ENCODE measurements at regions not wholly inside any gene's neighbourhood (a gene's known extent, or its start where the extent isn't known, plus 50 kb on each side); places are given as distances from the start of the nearest gene placed in this dataset.
"Not testable (repeated sequence)": the region's sequence is repeated elsewhere in the genome, so short reads cannot be mapped to it uniquely, and the experiment has no call there.

- H3K27me3 ChIP-seq (ENCODE audit: control insufficient read depth in 3 of 3, insufficient read depth in 3 of 3, low read length in 3 of 3) = no peaks in the 10 kb centered on the region
- H3K27ac ChIP-seq (ENCODE audit: low read depth in 1 of 3, low read length in 2 of 3) = no peak overlapping the region
- FAIRE-seq = no peak
- H3K4me3 ChIP-seq (ENCODE audit: low read depth in 1 of 3, low read length in 3 of 3) = no peak overlapping the region
- no peaks in the 10 kb centered on the region for H3K4me1 ChIP-seq (ENCODE audit: control insufficient read depth in 3 of 3, insufficient read depth in 2 of 3, low read depth in 1 of 3, low read length in 2 of 3)
- H3K36me3 ChIP-seq (ENCODE audit: control insufficient read depth in 3 of 3, insufficient read depth in 2 of 3, low read depth in 1 of 3, low read length in 3 of 3) = no peaks in the 10 kb centered on the region
- no peaks in the 10 kb centered on the region for H3K9me3 ChIP-seq (ENCODE audit: control insufficient read depth in 2 of 2, insufficient read depth in 1 of 2, low read depth in 1 of 2, low read length in 1 of 2)
- no peak for DNase-seq
Measured at GRCh38 chr6:74197310-74197709, 501.3 kb downstream of the CD109 start.

GRCh38 chr6:74187811-74188210 lies 491.8 kb downstream of the CD109 start:
- peaks cover 0 to 4% of the 10 kb centered on the region in 2 donors for H3K9me3 ChIP-seq (ENCODE audit: control insufficient read depth in 2 of 2, insufficient read depth in 1 of 2, low read depth in 1 of 2, low read length in 1 of 2)
- DNase-seq (no peak), FAIRE-seq (no peak)
- H3K27me3 ChIP-seq (ENCODE audit: control insufficient read depth in 3 of 3, insufficient read depth in 3 of 3, low read length in 3 of 3) = no peaks in the 10 kb centered on the region
- no peak overlapping the region for H3K27ac ChIP-seq (ENCODE audit: low read depth in 1 of 3, low read length in 2 of 3)
- H3K36me3 ChIP-seq (ENCODE audit: control insufficient read depth in 3 of 3, insufficient read depth in 2 of 3, low read depth in 1 of 3, low read length in 3 of 3) = no peaks in the 10 kb centered on the region
- no peaks in the 10 kb centered on the region for H3K4me1 ChIP-seq (ENCODE audit: control insufficient read depth in 3 of 3, insufficient read depth in 2 of 3, low read depth in 1 of 3, low read length in 2 of 3)
- 77 to 88% (median 79%) methylated on average over 3 of the region's 3 CpGs for WGBS, 3 donors
- no peak overlapping the region for H3K4me3 ChIP-seq (ENCODE audit: low read depth in 1 of 3, low read length in 3 of 3)

GRCh38 chr6:74182992-74183391 lies 487.0 kb downstream of the CD109 start:
- H3K4me1 ChIP-seq (ENCODE audit: control insufficient read depth in 3 of 3, insufficient read depth in 2 of 3, low read depth in 1 of 3, low read length in 2 of 3) = no peaks in the 10 kb centered on the region
- FAIRE-seq (no peak), DNase-seq (no peak)
- no peak overlapping the region for H3K27ac ChIP-seq (ENCODE audit: low read depth in 1 of 3, low read length in 2 of 3)
- H3K36me3 ChIP-seq (ENCODE audit: control insufficient read depth in 3 of 3, insufficient read depth in 2 of 3, low read depth in 1 of 3, low read length in 3 of 3) = no peaks in the 10 kb centered on the region
- no peaks in the 10 kb centered on the region for H3K27me3 ChIP-seq (ENCODE audit: control insufficient read depth in 3 of 3, insufficient read depth in 3 of 3, low read length in 3 of 3)
- H3K4me3 ChIP-seq (ENCODE audit: low read depth in 1 of 3, low read length in 3 of 3) = no peak overlapping the region
- 62 to 68% (median 67%) methylated on average over 5 of the region's 5 CpGs for WGBS, 3 donors
- peaks cover 0 to 10% of the 10 kb centered on the region in 2 donors for H3K9me3 ChIP-seq (ENCODE audit: control insufficient read depth in 2 of 2, insufficient read depth in 1 of 2, low read depth in 1 of 2, low read length in 1 of 2)

- no peak for FAIRE-seq
- Histone ChIP-seq H3K36me3 (ENCODE audit: control insufficient read depth in 3 of 3, insufficient read depth in 2 of 3, low read depth in 1 of 3, low read length in 3 of 3) (no peaks in the 10 kb centered on the region), H3K27ac (ENCODE audit: low read depth in 1 of 3, low read length in 2 of 3) (no peak overlapping the region), H3K27me3 (ENCODE audit: control insufficient read depth in 3 of 3, insufficient read depth in 3 of 3, low read length in 3 of 3) (no peaks in the 10 kb centered on the region), H3K4me1 (ENCODE audit: control insufficient read depth in 3 of 3, insufficient read depth in 2 of 3, low read depth in 1 of 3, low read length in 2 of 3) (no peaks in the 10 kb centered on the region), H3K9me3 (ENCODE audit: control insufficient read depth in 2 of 2, insufficient read depth in 1 of 2, low read depth in 1 of 2, low read length in 1 of 2) (peaks cover 0 to 10% of the 10 kb centered on the region in 2 donors), H3K4me3 (ENCODE audit: low read depth in 1 of 3, low read length in 3 of 3) (no peak overlapping the region)
- no peak for DNase-seq
Measured at GRCh38 chr6:74181471-74181870, 485.5 kb downstream of the CD109 start.

- Histone ChIP-seq H3K27ac (ENCODE audit: low read depth in 1 of 3, low read length in 2 of 3) (no peak overlapping the region), H3K9me3 (ENCODE audit: control insufficient read depth in 2 of 2, insufficient read depth in 1 of 2, low read depth in 1 of 2, low read length in 1 of 2) (peaks cover 0 to 3% of the 10 kb centered on the region in 2 donors), H3K4me1 (ENCODE audit: control insufficient read depth in 3 of 3, insufficient read depth in 2 of 3, low read depth in 1 of 3, low read length in 2 of 3) (no peaks in the 10 kb centered on the region), H3K36me3 (ENCODE audit: control insufficient read depth in 3 of 3, insufficient read depth in 2 of 3, low read depth in 1 of 3, low read length in 3 of 3) (no peaks in the 10 kb centered on the region), H3K4me3 (ENCODE audit: low read depth in 1 of 3, low read length in 3 of 3) (no peak overlapping the region), H3K27me3 (ENCODE audit: control insufficient read depth in 3 of 3, insufficient read depth in 3 of 3, low read length in 3 of 3) (no peaks in the 10 kb centered on the region)
- FAIRE-seq (no peak), DNase-seq (no peak)
- 61 to 75% (median 65%) methylated on average over 4 of the region's 4 CpGs for WGBS, 3 donors
Measured at GRCh38 chr6:74177506-74177905, 481.5 kb downstream of the CD109 start.

- not testable (repeated sequence) for H3K27ac ChIP-seq (ENCODE audit: low read depth in 1 of 3, low read length in 2 of 3); H3K4me1 ChIP-seq (ENCODE audit: control insufficient read depth in 3 of 3, insufficient read depth in 2 of 3, low read depth in 1 of 3, low read length in 2 of 3); H3K27me3 ChIP-seq (ENCODE audit: control insufficient read depth in 3 of 3, insufficient read depth in 3 of 3, low read length in 3 of 3); H3K36me3 ChIP-seq (ENCODE audit: control insufficient read depth in 3 of 3, insufficient read depth in 2 of 3, low read depth in 1 of 3, low read length in 3 of 3); FAIRE-seq; H3K4me3 ChIP-seq (ENCODE audit: low read depth in 1 of 3, low read length in 3 of 3); DNase-seq; H3K9me3 ChIP-seq (ENCODE audit: control insufficient read depth in 2 of 2, insufficient read depth in 1 of 2, low read depth in 1 of 2, low read length in 1 of 2)
- whole genome bisulfite sequencing, 3 donors = 73 to 87% (median 85%) methylated on average over 2 of the region's 2 CpGs
Measured at GRCh38 chr6:74170550-74170949, 474.5 kb downstream of the CD109 start.

GRCh38 chr6:74170118-74170517 lies 474.1 kb downstream of the CD109 start:
- FAIRE-seq = no peak
- Histone ChIP-seq H3K9me3 (ENCODE audit: control insufficient read depth in 2 of 2, insufficient read depth in 1 of 2, low read depth in 1 of 2, low read length in 1 of 2) (no peaks in the 10 kb centered on the region), H3K4me3 (ENCODE audit: low read depth in 1 of 3, low read length in 3 of 3) (no peak overlapping the region)

GRCh38 chr6:74167976-74168375 lies 472.0 kb downstream of the CD109 start:
- no peaks in the 10 kb centered on the region for H3K27me3 ChIP-seq (ENCODE audit: control insufficient read depth in 3 of 3, insufficient read depth in 3 of 3, low read length in 3 of 3)
- H3K27ac ChIP-seq (ENCODE audit: low read depth in 1 of 3, low read length in 2 of 3) = no peak overlapping the region
- FAIRE-seq = no peak
- no peak for DNase-seq
- no peak overlapping the region for H3K4me3 ChIP-seq (ENCODE audit: low read depth in 1 of 3, low read length in 3 of 3)
- no peaks in the 10 kb centered on the region for H3K36me3 ChIP-seq (ENCODE audit: control insufficient read depth in 3 of 3, insufficient read depth in 2 of 3, low read depth in 1 of 3, low read length in 3 of 3)
- H3K4me1 ChIP-seq (ENCODE audit: control insufficient read depth in 3 of 3, insufficient read depth in 2 of 3, low read depth in 1 of 3, low read length in 2 of 3) = peaks cover 0 to 5% (median 0%) of the 10 kb centered on the region in 3 donors
- H3K9me3 ChIP-seq (ENCODE audit: control insufficient read depth in 2 of 2, insufficient read depth in 1 of 2, low read depth in 1 of 2, low read length in 1 of 2) = no peaks in the 10 kb centered on the region
- WGBS, 3 donors = 58 to 67% (median 61%) methylated on average over 1 of the region's 1 CpG

More at GRCh38 chr6:74170118-74170517, 474.1 kb downstream of the CD109 start:
- no peak overlapping the region for H3K27ac ChIP-seq (ENCODE audit: low read depth in 1 of 3, low read length in 2 of 3)
- peaks cover 0 to 5% (median 0%) of the 10 kb centered on the region in 3 donors for H3K4me1 ChIP-seq (ENCODE audit: control insufficient read depth in 3 of 3, insufficient read depth in 2 of 3, low read depth in 1 of 3, low read length in 2 of 3)
- DNase-seq = no peak
- H3K27me3 ChIP-seq (ENCODE audit: control insufficient read depth in 3 of 3, insufficient read depth in 3 of 3, low read length in 3 of 3) = no peaks in the 10 kb centered on the region
- H3K36me3 ChIP-seq (ENCODE audit: control insufficient read depth in 3 of 3, insufficient read depth in 2 of 3, low read depth in 1 of 3, low read length in 3 of 3) = no peaks in the 10 kb centered on the region
- WGBS, 3 donors = 41 to 56% (median 53%) methylated on average over 2 of the region's 2 CpGs

- no peak overlapping the region for H3K4me3 ChIP-seq (ENCODE audit: low read depth in 1 of 3, low read length in 3 of 3)
- DNase-seq (no peak), FAIRE-seq (no peak)
- no peak overlapping the region for H3K27ac ChIP-seq (ENCODE audit: low read depth in 1 of 3, low read length in 2 of 3)
- H3K4me1 ChIP-seq (ENCODE audit: control insufficient read depth in 3 of 3, insufficient read depth in 2 of 3, low read depth in 1 of 3, low read length in 2 of 3) = peaks cover 0 to 5% (median 0%) of the 10 kb centered on the region in 3 donors
- no peaks in the 10 kb centered on the region for H3K9me3 ChIP-seq (ENCODE audit: control insufficient read depth in 2 of 2, insufficient read depth in 1 of 2, low read depth in 1 of 2, low read length in 1 of 2)
- WGBS, 3 donors = 12 to 30% (median 15%) methylated on average over 1 of the region's 1 CpG
- H3K27me3 ChIP-seq (ENCODE audit: control insufficient read depth in 3 of 3, insufficient read depth in 3 of 3, low read length in 3 of 3) = no peaks in the 10 kb centered on the region
- no peaks in the 10 kb centered on the region for H3K36me3 ChIP-seq (ENCODE audit: control insufficient read depth in 3 of 3, insufficient read depth in 2 of 3, low read depth in 1 of 3, low read length in 3 of 3)
Measured at GRCh38 chr6:74167511-74167910, 471.5 kb downstream of the CD109 start.

Measured in small intestine (tissue), 7 donors.